ENCODE measurements at regions not wholly inside any gene's neighbourhood (a gene's known extent, or its start where the extent isn't known, plus 50 kb on each side); places are given as distances from the start of the nearest gene placed in this dataset.

DNA sequence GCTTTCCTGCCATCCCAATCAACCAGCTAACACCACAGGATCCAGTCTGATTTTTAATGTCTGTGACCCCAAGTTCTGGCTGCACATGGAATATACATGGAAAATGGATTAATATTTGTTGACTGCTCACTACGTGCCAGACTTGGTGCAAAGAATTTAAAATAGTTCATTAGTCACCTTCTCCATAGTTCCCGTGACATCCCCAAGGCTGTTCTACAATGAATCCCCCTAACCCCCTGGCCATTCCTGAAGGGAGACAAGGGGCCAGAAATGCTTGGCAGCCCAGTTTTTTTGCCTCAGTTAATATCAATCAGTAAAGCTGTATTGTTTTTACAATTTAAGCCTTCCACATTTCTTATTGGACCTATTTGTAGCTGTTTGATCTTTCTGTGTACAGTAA, 71.0 kb upstream of the ST3GAL5 start:
- TF ChIP-seq CTCF (IDR thresholded peaks at IDR 0.05) (no peak), POLR2A (IDR thresholded peaks at IDR 0.05) (no peak)
